ENCODE measurements at regions not wholly inside any gene's neighbourhood (a gene's known extent, or its start where the extent isn't known, plus 50 kb on each side); places are given as distances from the start of the nearest gene placed in this dataset.

- TF ChIP-seq CTCF (conservative IDR thresholded peaks at IDR 0.05 in 1 of 2, IDR thresholded peaks at IDR 0.05 in 1 of 2; ENCODE audit: low read depth in 1 of 2, low read length in 2 of 2): no peak
- no peak for TF ChIP-seq EZH2 (IDR thresholded peaks at IDR 0.05; ENCODE audit: low read length, missing control alignments)
These were observed 208.8 kb upstream of the ADRA1D start for GRCh38 chr20:4457566-4458543.

Measured in fibroblast of lung (primary cell).